Hepatocyte (in vitro differentiated cells): ENCODE measurements at regions not wholly inside any gene's neighbourhood (a gene's known extent, or its start where the extent isn't known, plus 50 kb on each side); places are given as distances from the start of the nearest gene placed in this dataset.

Experiments used
- DNase-seq: peaks from one replicate; pipeline ENCODE4 v3.0.0-alpha.2; 2016; ENCODE audit warnings: low spot score
- H2AFZ ChIP-seq: fragments of 200-600 bp; sonication (generic); 2 replicates; pipeline ENCODE4 v1.6.0; 2016; ENCODE audit warnings: antibody characterized with exemption, mild to moderate bottlenecking
- H3K27ac ChIP-seq: fragments of 200-600 bp; sonication (generic); 2 replicates; pipeline ENCODE4 v1.5.1; 2016; ENCODE audit warnings: mild to moderate bottlenecking
- H3K27me3 ChIP-seq: fragments of 200-600 bp; sonication (generic); 2 replicates; pipeline ENCODE4 v1.6.1; 2016
- H3K36me3 ChIP-seq: fragments of 200-600 bp; sonication (generic); replicated peaks from 2 replicates; pipeline ENCODE4 v1.5.1; 2016; ENCODE audit warnings: low read depth; ENCODE audit not compliant: insufficient read depth
- H3K4me1 ChIP-seq: fragments of 200-600 bp; sonication (generic); 2 replicates; pipeline ENCODE4 v1.5.1; 2016; ENCODE audit warnings: mild to moderate bottlenecking, moderate library complexity; ENCODE audit not compliant: insufficient read depth
- H3K4me2 ChIP-seq: fragments of 200-600 bp; sonication (generic); 2 replicates; pipeline ENCODE4 v1.6.0; 2016
- H3K4me3 ChIP-seq: fragments of 200-600 bp; sonication (generic); 2 replicates; pipeline ENCODE4 v1.5.1; 2016; ENCODE audit warnings: mild to moderate bottlenecking
- H3K79me2 ChIP-seq: fragments of 200-600 bp; sonication (generic); 2 replicates; pipeline ENCODE4 v1.6.0; 2017; ENCODE audit warnings: mild to moderate bottlenecking
- H3K9me2 ChIP-seq: fragments of 200-600 bp; sonication (generic); replicated peaks from 2 replicates; pipeline ENCODE4 v1.6.0; 2017; ENCODE audit warnings: mild to moderate bottlenecking; ENCODE audit not compliant: insufficient read depth
- H3K9me3 ChIP-seq: fragments of 200-600 bp; sonication (generic); 2 replicates; pipeline ENCODE4 v1.5.1; 2016; ENCODE audit warnings: low read depth, mild to moderate bottlenecking
- H4K20me1 ChIP-seq: fragments of 200-600 bp; sonication (generic); 2 replicates; pipeline ENCODE4 v1.6.0; 2016; ENCODE audit warnings: mild to moderate bottlenecking; ENCODE audit not compliant: insufficient read depth, poor library complexity, severe bottlenecking
- CTCF ChIP-seq: fragments of 200-600 bp; sonication (generic); IDR thresholded peaks from 2 replicates; pipeline ENCODE4 v1.5.1; 2016; ENCODE audit warnings: antibody characterized with exemption, mild to moderate bottlenecking; ENCODE audit not compliant: poor library complexity
- EZH2 ChIP-seq: fragments of 200-600 bp; sonication (generic); IDR thresholded peaks from 2 replicates; pipeline ENCODE4 v1.6.1; 2016; ENCODE audit warnings: antibody characterized with exemption, mild to moderate bottlenecking, borderline replicate concordance
- EZH2phosphoT487 ChIP-seq: fragments of 200-600 bp; sonication (generic); IDR thresholded peaks from one replicate; pipeline ENCODE4 v1.6.1; 2018; ENCODE audit warnings: antibody characterized with exemption, mild to moderate bottlenecking, low read depth, moderate library complexity; ENCODE audit not compliant: unreplicated experiment, severe bottlenecking
- WGBS: methylation state at CpG from one replicate; pipeline ENCODE4 v1.1.6; 2016; ENCODE audit warnings: low lambda C conversion rate; ENCODE audit errors: missing lambda C conversion rate; 5-methylcytosine and 5-hydroxymethylcytosine counted together

GRCh38 chr2:147374423-147374811 is 470.4 kb upstream of the ACVR2A start:
- H3K4me1 ChIP-seq: no peaks in the 10 kb centered on the region
- no peaks in the 10 kb centered on the region for H3K9me2 ChIP-seq
- TF ChIP-seq EZH2phosphoT487 (no peak), CTCF (no peak), EZH2 (no peak)
- H3K36me3 ChIP-seq: no peaks in the 10 kb centered on the region
- H4K20me1 ChIP-seq: no peaks in the 10 kb centered on the region
- H3K79me2 ChIP-seq: no peaks in the 10 kb centered on the region
- no peak overlapping the region for H3K4me3 ChIP-seq
- H3K9me3 ChIP-seq: no peaks in the 10 kb centered on the region
- no peak overlapping the region for H2AFZ ChIP-seq
- no peaks in the 10 kb centered on the region for H3K27me3 ChIP-seq
- H3K27ac ChIP-seq: no peak overlapping the region
- DNase-seq: no peak
- no peak overlapping the region for H3K4me2 ChIP-seq

GRCh38 chr2:147373800-147374422 is 470.9 kb upstream of the ACVR2A start:
- H3K27me3 ChIP-seq: no peaks in the 10 kb centered on the region
- H3K4me2 ChIP-seq: no peak overlapping the region
- H3K9me2 ChIP-seq: no peaks in the 10 kb centered on the region
- no peaks in the 10 kb centered on the region for H3K9me3 ChIP-seq
- no peaks in the 10 kb centered on the region for H3K4me1 ChIP-seq
- H3K36me3 ChIP-seq: no peaks in the 10 kb centered on the region
- no peak overlapping the region for H3K27ac ChIP-seq
- WGBS: 47% methylated on average over 3 of the region's 3 CpGs
- H3K4me3 ChIP-seq: no peak overlapping the region
- H3K79me2 ChIP-seq: no peaks in the 10 kb centered on the region
- no peak overlapping the region for H2AFZ ChIP-seq
- TF ChIP-seq EZH2: no peak
- TF ChIP-seq EZH2phosphoT487: no peak
- no peak for TF ChIP-seq CTCF
- DNase-seq: no peak
- H4K20me1 ChIP-seq: no peaks in the 10 kb centered on the region

- TF ChIP-seq EZH2phosphoT487 (no peak), CTCF (no peak), EZH2 (no peak)
- Histone ChIP-seq H3K4me3 (no peak overlapping the region), H3K4me1 (no peaks in the 10 kb centered on the region), H3K27ac (no peak overlapping the region), H3K27me3 (no peaks in the 10 kb centered on the region), H3K79me2 (no peaks in the 10 kb centered on the region), H4K20me1 (no peaks in the 10 kb centered on the region), H2AFZ (no peak overlapping the region), H3K4me2 (no peak overlapping the region), H3K9me3 (no peaks in the 10 kb centered on the region), H3K36me3 (no peaks in the 10 kb centered on the region), H3K9me2 (no peaks in the 10 kb centered on the region)
- DNase-seq: no peak
Measured at GRCh38 chr2:147368306-147368705, 476.5 kb upstream of the ACVR2A start.

- Histone ChIP-seq H3K27ac (no peak overlapping the region), H3K9me2 (no peaks in the 10 kb centered on the region), H3K36me3 (no peaks in the 10 kb centered on the region), H3K79me2 (no peaks in the 10 kb centered on the region), H3K4me3 (no peak overlapping the region), H3K9me3 (no peaks in the 10 kb centered on the region), H2AFZ (no peak overlapping the region), H3K27me3 (no peaks in the 10 kb centered on the region), H3K4me1 (no peaks in the 10 kb centered on the region), H4K20me1 (no peaks in the 10 kb centered on the region), H3K4me2 (no peak overlapping the region)
- TF ChIP-seq EZH2phosphoT487: no peak
- TF ChIP-seq CTCF: no peak
- no peak for TF ChIP-seq EZH2
- no peak for DNase-seq
- 57% methylated on average over 6 of the region's 6 CpGs for WGBS
Measured at GRCh38 chr2:147366279-147366678, 478.6 kb upstream of the ACVR2A start.
